Brain microvascular endothelial cell (primary cell): ENCODE measurements at regions not wholly inside any gene's neighbourhood (a gene's known extent, or its start where the extent isn't known, plus 50 kb on each side); places are given as distances from the start of the nearest gene placed in this dataset.
"Not testable (repeated sequence)": the region's sequence is repeated elsewhere in the genome, so short reads cannot be mapped to it uniquely, and the experiment has no call there.

Source experiments
- DNase-seq: peaks from one replicate; pipeline ENCODE4 v3.0.0-alpha.2; 2020
- H3K27ac ChIP-seq: fragments of 250-450 bp; sonication (Bioruptor Pico); 2 replicates; pipeline ENCODE4 v1.5.1; 2020; ENCODE audit warnings: mild to moderate bottlenecking, moderate library complexity
- H3K27me3 ChIP-seq: fragments of 250-450 bp; sonication (Bioruptor Pico); replicated peaks from 2 replicates; pipeline ENCODE4 v1.5.1; 2020; ENCODE audit warnings: mild to moderate bottlenecking
- H3K36me3 ChIP-seq: fragments of 250-450 bp; sonication (Bioruptor Pico); replicated peaks from 2 replicates; pipeline ENCODE4 v1.5.1; 2020; ENCODE audit warnings: mild to moderate bottlenecking
- H3K4me3 ChIP-seq: 2 replicates; pipeline ENCODE4 v1.5.1; 2011; ENCODE audit warnings: low read depth, mild to moderate bottlenecking, control low read depth, low read length, moderate library complexity
- in situ Hi-C: cut with HindIII; loops from 2 replicates; pipeline ENCODE4 v1.10.0; 2017; ENCODE audit warnings: low sequenced_read_pairs, low pct_ligation_motif_present
- TF ChIP-seq, protein P1 (sequence below): IDR thresholded peaks from 2 replicates; pipeline ENCODE4 v1.5.1; 2011; ENCODE audit warnings: low read depth, mild to moderate bottlenecking, moderate library complexity, low read length, control low read depth, inconsistent platforms; ENCODE audit errors: missing control alignments

DNA sequence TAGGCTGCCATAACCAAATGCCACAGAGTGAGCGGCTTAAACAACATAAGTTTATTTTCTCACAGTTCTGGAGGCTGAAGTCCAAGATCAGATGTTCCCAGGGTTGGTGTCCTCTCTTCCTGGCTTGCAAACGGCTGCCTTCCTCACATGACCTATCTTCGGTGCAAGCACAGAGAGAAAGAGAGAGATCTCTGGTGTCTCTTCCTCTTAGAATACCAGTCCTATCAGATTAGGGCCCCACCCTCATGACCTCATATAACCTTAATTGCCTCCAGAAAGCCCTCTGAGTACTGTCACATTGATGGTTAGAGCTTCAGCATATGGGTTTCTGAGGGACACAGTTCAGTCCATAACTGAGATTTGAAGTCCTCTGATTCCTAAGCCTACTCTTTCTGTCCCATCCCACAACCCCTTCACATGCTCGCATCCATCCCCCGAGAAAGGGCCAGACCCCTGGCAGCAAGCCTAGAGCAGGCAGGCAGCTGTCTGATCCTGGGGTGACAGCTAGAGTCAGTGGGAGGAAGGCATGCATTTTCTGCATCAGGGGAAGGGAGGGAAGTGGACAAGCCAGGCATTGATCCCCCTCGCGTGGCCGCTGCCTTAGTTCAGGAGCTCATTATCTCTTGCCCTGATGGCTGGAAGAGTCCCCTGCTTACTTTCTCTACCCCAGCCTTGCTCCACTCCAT lies 114.1 kb downstream of the FAR1 start:
- in situ Hi-C loops = no loop called here
- Histone ChIP-seq H3K4me3 (no peak overlapping the region), H3K36me3 (no peaks in the 10 kb centered on the region), H3K27ac (no peak overlapping the region), H3K27me3 (no peaks in the 10 kb centered on the region)
- TF ChIP-seq, protein P1, sequence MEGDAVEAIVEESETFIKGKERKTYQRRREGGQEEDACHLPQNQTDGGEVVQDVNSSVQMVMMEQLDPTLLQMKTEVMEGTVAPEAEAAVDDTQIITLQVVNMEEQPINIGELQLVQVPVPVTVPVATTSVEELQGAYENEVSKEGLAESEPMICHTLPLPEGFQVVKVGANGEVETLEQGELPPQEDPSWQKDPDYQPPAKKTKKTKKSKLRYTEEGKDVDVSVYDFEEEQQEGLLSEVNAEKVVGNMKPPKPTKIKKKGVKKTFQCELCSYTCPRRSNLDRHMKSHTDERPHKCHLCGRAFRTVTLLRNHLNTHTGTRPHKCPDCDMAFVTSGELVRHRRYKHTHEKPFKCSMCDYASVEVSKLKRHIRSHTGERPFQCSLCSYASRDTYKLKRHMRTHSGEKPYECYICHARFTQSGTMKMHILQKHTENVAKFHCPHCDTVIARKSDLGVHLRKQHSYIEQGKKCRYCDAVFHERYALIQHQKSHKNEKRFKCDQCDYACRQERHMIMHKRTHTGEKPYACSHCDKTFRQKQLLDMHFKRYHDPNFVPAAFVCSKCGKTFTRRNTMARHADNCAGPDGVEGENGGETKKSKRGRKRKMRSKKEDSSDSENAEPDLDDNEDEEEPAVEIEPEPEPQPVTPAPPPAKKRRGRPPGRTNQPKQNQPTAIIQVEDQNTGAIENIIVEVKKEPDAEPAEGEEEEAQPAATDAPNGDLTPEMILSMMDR = no peak
- no peak for DNase-seq

DNA sequence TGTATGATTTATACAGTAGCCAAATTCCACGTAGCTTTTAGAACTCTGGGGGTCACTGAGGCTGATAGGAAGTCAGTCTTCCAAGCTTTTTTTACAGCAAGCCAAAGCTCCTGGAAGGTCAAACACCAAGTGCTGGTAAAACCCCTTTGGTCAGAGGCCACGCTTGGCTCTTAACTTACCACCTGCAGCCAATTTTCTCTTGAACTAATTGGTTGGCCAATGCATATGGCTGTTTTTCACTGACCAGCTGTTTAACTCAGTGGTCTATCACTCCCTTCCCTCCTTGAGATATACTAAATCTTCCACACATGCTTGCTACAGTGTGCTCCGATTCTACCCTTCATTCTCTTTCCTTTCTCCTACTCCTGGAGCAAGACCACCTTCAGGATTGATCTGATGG lies 116.0 kb downstream of the FAR1 start:
- H3K36me3 ChIP-seq = no peaks in the 10 kb centered on the region
- TF ChIP-seq, protein P1 = no peak
- H3K27ac ChIP-seq = no peak overlapping the region
- H3K4me3 ChIP-seq = no peak overlapping the region
- in situ Hi-C loops = no loop called here
- no peaks in the 10 kb centered on the region for H3K27me3 ChIP-seq
- no peak for DNase-seq

DNA sequence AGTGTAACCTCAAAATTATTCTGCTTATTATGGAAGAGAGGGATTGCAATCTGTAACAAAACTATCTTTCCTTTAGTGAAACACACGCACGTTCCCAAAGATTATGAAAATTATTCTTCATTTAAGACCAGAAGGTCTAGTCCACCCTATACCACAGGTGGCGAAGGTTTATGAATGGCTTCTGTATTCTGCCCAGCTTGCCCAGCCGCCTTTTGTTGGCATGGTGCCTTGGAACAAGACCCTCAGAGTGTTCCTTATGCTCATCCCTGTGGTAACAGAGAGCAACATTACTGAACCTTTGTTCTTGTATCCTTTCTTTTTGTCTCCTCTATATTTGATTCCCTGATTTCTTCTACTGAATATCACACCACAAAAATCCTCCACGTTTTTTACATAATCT lies 116.4 kb downstream of the FAR1 start:
- in situ Hi-C loops = no loop called here
- no peaks in the 10 kb centered on the region for H3K36me3 ChIP-seq
- H3K4me3 ChIP-seq = no peak overlapping the region
- TF ChIP-seq, protein P1 = no peak
- no peaks in the 10 kb centered on the region for H3K27me3 ChIP-seq
- no peak for DNase-seq
- no peak overlapping the region for H3K27ac ChIP-seq

DNA sequence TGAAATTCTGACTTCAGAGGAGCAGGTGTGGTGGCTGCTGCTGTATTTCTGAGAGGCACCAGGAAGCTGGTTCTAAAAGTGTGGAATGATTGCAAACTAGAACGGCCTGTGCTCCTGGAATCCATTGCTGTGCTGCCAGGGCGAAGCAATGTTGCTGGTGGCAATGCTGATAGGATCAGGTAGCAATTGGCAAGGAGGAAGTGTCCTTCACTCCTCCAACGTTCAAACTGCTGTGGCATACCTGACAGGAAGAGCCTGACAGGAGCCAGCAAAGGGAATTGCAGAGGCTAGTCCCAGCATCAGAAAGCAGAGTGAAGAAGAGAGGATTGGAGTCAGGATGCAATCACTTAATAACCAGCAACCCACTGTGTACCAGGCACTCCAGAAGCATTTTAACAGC lies 118.2 kb downstream of the FAR1 start:
- TF ChIP-seq, protein P1 = no peak
- Histone ChIP-seq H3K36me3 (no peaks in the 10 kb centered on the region), H3K4me3 (no peak overlapping the region), H3K27me3 (no peaks in the 10 kb centered on the region), H3K27ac (no peak overlapping the region)
- in situ Hi-C loops = no loop called here
- DNase-seq = no peak

DNA sequence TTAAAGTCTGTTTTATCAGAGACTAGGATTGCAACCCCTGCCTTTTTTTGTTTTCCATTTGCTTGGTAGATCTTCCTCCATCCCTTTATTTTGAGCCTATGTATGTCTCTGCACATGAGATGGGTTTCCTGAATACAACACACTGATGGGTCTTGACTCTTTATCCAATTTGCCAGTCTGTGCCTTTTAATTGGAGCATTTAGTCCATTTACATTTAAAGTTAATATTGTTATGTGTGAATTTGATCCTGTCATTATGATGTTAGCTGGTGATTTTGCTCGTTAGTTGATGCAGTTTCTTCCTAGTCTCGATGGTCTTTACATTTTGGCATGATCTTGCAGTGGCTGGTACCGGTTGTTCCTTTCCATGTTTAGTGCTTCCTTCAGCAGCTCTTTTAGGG lies 129.1 kb downstream of the FAR1 start:
- in situ Hi-C loops, DNase-seq, H3K36me3 ChIP-seq, H3K4me3 ChIP-seq, H3K27me3 ChIP-seq, H3K27ac ChIP-seq: not testable (repeated sequence)

DNA sequence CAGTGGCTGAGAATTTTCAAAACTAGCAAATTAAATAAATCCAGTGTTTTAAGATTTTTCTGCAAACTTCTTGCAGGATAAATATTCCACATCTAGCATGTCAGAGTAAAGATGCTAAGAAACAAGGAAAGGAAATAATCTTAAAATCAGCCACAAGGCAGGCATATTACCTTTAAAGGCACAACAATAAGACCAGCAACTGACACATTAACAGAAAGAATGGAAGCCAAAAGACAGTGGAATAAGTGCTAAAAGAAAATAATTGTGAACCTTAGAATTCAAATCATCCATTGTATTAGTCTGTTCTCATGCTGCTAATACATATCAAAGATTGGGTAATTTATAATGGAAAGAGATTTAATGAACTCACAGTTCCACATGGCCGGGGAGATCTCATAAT lies 132.4 kb downstream of the FAR1 start:
- Histone ChIP-seq H3K27ac (no peak overlapping the region), H3K4me3 (no peak overlapping the region), H3K36me3 (no peaks in the 10 kb centered on the region), H3K27me3 (no peaks in the 10 kb centered on the region)
- TF ChIP-seq, protein P1 = no peak
- in situ Hi-C loops = no loop called here
- no peak for DNase-seq
